Muscle layer of duodenum (tissue), 2 donors: ENCODE measurements at regions not wholly inside any gene's neighbourhood (a gene's known extent, or its start where the extent isn't known, plus 50 kb on each side); places are given as distances from the start of the nearest gene placed in this dataset.

Source experiments
- H3K27ac ChIP-seq: one replicate; pipeline ENCODE4 v1.7.0; 2013; ENCODE audit warnings: mild to moderate bottlenecking, low read length
- H3K27me3 ChIP-seq: one replicate; pipeline ENCODE4 v1.7.0; 2013; ENCODE audit warnings: low read depth, mild to moderate bottlenecking, control low read depth, low read length
- H3K36me3 ChIP-seq, 2 donors: one replicate each; pipeline ENCODE4 v1.7.0; 2013; ENCODE audit warnings: low read length in 2 of 2, control low read depth in 1 of 2, mild to moderate bottlenecking in 1 of 2; ENCODE audit not compliant: insufficient read depth in 2 of 2, control insufficient read depth in 1 of 2
- H3K4me1 ChIP-seq, 2 donors: one replicate each; pipeline ENCODE4 v1.7.0; 2013; ENCODE audit warnings: low read length in 2 of 2, mild to moderate bottlenecking in 2 of 2, control low read depth in 1 of 2, moderate library complexity in 1 of 2; ENCODE audit not compliant: insufficient read depth in 2 of 2, control insufficient read depth in 1 of 2
- H3K4me3 ChIP-seq, 2 donors: one replicate each; pipeline ENCODE4 v1.7.0; 2013; ENCODE audit warnings: low read length in 2 of 2, low read depth in 1 of 2, mild to moderate bottlenecking in 1 of 2
- H3K9me3 ChIP-seq, 2 donors: one replicate each; pipeline ENCODE4 v1.7.0; 2013; ENCODE audit warnings: low read length in 2 of 2, control low read depth in 1 of 2, mild to moderate bottlenecking in 1 of 2; ENCODE audit not compliant: control insufficient read depth in 1 of 2
- donor health status: healthy.

DNA sequence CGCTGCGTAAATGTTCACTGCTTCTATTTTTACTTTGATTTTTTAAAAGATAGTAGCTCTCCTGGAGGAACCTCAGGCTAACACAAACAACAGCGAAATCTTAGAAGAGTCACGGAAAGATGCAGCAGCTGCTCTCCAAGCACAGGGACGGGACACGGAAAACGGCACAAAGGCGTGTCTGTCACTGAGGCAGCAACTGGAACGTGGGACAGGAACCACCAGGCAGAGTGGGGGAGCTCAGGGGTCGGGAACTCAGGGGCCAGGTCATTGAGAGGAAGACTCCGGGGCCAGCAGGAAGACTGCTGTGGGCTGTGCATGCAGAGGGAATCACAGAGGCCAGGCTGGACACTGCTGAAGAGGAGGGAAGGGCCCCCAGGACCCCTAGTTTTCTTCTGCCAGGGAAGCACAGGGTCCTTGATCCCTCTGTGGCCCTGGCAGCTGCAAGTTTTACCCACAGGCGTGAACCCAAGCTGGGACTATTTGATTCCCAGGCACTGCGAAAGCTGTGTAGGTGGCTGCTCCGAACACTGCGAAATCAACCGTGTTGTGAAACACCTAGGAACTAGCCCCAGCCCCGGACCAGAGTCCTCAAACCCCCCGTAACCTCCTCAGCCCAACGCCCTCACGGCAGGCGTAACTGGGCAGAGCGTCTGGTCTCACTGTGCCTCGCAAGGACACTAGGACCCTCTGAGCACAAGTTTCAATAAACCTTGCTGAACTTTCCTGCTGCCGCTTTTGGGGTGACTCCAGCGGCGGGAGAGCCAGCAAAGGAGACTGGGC lies 263.0 kb downstream of the EIPR1 start:
- H3K9me3 ChIP-seq: no peaks in the 10 kb centered on the region
- H3K27ac ChIP-seq: no peak overlapping the region
- no peaks in the 10 kb centered on the region for H3K4me1 ChIP-seq
- no peak overlapping the region for H3K4me3 ChIP-seq
- H3K27me3 ChIP-seq: no peaks in the 10 kb centered on the region
- no peaks in the 10 kb centered on the region for H3K36me3 ChIP-seq

DNA sequence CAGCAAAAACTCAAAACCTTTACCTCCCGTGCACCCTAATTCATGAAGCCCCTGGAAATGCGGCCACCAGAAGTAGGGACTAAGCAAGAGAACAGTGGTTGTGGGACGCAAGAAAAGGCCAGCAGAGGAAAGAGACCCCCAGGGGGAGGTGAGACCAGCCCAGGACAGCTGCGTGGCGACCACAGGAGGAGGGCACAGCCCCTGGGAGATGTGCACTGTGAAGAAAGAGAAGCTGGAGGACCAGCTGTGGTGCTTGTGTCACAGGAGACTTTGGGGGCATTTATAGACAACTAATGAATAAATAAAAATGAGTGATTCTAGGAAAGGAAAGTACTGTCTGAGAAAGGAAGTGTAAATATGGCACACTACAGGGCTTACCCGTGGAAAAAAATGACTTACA lies 263.8 kb downstream of the EIPR1 start:
- H3K9me3 ChIP-seq: no peaks in the 10 kb centered on the region
- no peaks in the 10 kb centered on the region for H3K4me1 ChIP-seq
- no peak overlapping the region for H3K27ac ChIP-seq
- no peaks in the 10 kb centered on the region for H3K36me3 ChIP-seq
- no peak overlapping the region for H3K4me3 ChIP-seq
- H3K27me3 ChIP-seq: no peaks in the 10 kb centered on the region

DNA sequence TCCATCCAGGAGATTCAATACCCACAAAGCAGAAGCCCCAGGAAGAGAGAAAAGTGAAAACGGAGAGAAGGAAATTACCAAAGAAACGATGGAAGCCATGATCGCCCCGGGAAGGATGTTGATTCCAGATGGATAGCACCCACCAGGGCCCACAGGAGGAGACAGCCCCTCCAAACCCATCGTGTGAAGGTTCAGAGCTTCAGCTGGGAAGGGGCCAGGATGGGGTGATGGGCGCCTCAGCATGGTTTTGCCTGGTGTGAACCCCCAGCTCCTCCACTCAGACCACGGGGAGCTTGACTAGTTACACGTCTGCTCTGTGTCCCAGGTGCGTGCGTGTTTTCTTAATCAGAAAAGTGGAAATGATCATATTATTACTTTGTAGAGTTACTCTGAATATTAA lies 264.5 kb downstream of the EIPR1 start:
- Histone ChIP-seq H3K9me3 (no peaks in the 10 kb centered on the region), H3K4me1 (no peaks in the 10 kb centered on the region), H3K27ac (no peak overlapping the region)

DNA sequence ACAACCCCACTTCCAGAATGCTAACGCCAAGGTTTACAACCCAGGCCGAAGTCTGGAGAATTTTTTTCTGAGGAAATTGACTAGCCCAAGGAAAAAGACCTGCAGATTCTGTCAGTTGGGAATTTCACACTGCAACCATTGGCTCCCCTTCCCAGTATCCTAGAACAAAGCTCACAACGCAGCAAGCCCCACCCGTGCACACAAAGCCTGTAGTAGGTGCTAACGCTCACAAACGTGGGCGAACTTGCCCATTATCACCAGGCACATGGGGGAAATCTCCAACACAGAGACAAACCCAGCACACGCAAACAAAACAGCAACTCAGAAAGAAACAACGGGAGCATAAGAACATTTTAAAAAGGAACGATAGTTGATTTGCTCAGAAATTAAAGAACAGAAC lies 265.1 kb downstream of the EIPR1 start:
- H3K9me3 ChIP-seq: no peaks in the 10 kb centered on the region
- H3K4me1 ChIP-seq: no peaks in the 10 kb centered on the region
- H3K36me3 ChIP-seq: no peaks in the 10 kb centered on the region
- H3K27me3 ChIP-seq: no peaks in the 10 kb centered on the region
- no peak overlapping the region for H3K27ac ChIP-seq
- no peak overlapping the region for H3K4me3 ChIP-seq

More for the DNA sequence above, 264.5 kb downstream of the EIPR1 start:
- H3K27me3 ChIP-seq: no peaks in the 10 kb centered on the region
- no peak overlapping the region for H3K4me3 ChIP-seq
- no peaks in the 10 kb centered on the region for H3K36me3 ChIP-seq

DNA sequence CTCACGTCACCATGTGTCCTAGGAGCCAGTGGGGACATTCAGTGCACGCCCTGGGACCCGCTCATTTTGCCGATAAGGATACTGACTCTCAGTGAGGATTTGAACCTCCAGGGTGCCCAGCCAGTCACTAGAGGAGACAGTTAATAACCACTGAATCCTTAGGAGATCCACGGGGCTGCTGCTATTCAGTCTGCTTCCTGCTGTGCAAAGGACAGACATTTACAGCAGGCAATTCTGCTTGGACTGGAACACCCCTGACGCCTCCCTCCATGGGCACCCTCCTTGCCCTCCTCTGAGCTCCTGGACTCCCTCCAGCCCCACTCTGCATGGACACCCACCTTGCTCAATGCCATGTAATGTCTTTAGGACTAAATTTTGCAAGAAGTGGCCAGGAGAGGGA lies 265.5 kb downstream of the EIPR1 start:
- no peaks in the 10 kb centered on the region for H3K4me1 ChIP-seq
- no peaks in the 10 kb centered on the region for H3K9me3 ChIP-seq

DNA sequence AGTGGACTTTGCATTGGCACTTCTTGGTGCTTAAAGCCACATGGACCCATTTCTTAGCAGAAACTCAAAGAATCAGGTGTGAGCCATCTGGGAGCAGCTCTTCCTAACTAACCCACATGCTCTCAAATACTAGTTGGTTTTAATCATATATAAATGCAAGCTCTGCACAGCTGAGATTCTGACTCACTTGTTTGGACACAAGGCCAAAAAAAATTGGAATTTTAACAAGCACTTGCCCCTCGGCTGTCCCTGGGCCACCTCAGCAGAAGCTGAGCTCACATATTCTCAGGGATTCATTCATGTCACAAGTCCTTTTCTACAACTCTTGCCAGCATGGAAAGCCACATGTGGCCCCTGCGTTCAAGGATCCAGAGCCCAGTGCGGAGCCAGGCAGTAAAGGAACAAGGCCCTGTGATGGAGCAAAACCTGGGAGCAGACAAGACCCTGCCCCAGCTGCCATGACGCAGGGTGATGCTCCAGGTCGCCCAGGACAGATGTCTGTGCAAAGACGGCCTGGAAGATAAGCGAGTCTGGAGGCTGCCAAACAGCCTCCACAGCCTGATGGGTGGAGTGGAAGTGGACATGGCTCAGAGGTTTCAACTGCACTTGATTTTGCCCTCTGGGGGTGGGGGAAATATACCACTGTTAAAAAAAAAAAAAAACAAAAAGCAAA lies 266.5 kb downstream of the EIPR1 start:
- Histone ChIP-seq H3K36me3 (no peaks in the 10 kb centered on the region), H3K9me3 (no peaks in the 10 kb centered on the region), H3K27me3 (no peaks in the 10 kb centered on the region), H3K4me3 (no peak overlapping the region), H3K27ac (no peak overlapping the region), H3K4me1 (no peaks in the 10 kb centered on the region)

More for the DNA sequence above, 265.5 kb downstream of the EIPR1 start:
- Histone ChIP-seq H3K27me3 (no peaks in the 10 kb centered on the region), H3K4me3 (no peak overlapping the region), H3K27ac (no peak overlapping the region), H3K36me3 (no peaks in the 10 kb centered on the region)

DNA sequence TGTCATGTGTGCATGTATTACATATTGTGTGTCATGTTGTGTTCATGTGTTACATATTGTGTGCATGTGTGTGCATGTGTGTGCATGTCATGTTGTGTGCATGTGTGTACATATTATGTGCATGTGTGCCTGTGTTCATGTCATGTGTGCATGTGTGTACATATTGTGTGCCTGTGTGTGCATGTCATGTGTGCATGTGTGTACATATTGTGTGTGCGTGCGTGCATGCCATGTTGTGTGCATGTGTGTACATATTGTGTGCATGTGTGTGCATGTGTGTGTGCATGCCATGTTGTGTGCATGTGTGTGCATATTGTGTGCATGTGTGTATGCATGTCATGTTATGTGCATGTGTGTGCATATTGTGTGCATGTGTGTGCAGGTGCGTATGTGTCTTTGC lies 267.1 kb downstream of the EIPR1 start:
- Histone ChIP-seq H3K36me3 (no peaks in the 10 kb centered on the region), H3K9me3 (no peaks in the 10 kb centered on the region), H3K27me3 (no peaks in the 10 kb centered on the region)

DNA sequence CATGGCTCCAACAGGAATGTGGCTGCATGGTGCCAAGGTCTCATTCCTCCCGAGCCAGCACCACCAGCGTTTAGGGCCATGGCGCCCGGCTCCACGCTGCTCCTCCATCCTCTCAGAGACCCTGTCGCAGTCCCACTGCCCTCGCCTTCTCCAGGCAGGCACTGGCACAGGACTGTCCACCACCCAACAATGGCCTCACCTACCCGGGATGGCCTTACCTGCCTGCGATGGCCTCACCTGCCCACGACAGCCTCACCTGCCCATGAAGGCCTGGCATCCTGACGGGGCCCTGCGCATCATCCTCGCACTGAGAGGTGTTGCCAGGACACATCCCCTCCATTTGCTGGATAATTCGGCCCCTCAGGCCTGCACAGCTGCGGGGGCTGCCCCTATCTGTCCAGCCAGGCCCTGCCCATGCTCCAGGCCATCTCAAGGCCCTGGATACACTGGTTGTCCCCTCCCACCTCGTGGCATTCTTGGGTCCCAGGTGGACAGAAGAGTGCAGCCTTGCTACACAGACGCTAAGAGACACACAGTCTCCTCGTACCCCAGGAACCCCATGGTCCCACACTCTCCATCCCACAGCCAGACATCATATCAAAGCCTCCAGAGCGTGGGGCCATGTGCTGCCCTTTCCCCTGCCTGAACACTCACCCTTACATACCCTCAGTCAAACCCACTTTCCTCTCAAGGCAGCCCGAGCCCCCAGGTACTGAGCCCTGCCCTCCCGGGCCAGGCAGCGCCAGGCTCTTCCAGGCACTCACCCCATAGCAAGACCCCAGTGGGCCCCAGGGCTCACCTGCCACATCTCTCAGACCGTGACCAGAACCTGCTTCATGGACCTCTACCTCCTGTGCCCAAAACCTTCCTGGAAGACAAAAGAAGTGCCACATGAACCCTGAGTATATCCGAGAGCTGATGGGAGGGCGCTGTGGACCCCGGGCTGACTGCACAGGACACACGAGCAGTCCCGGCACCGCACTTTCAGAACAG lies 268.6 kb downstream of the EIPR1 start:
- Histone ChIP-seq H3K27me3 (no peaks in the 10 kb centered on the region), H3K27ac (no peak overlapping the region), H3K9me3 (no peaks in the 10 kb centered on the region), H3K4me1 (no peaks in the 10 kb centered on the region), H3K4me3 (no peak overlapping the region), H3K36me3 (no peaks in the 10 kb centered on the region)

More for the DNA sequence above, 267.1 kb downstream of the EIPR1 start:
- Histone ChIP-seq H3K27ac (no peak overlapping the region), H3K4me3 (no peak overlapping the region), H3K4me1 (no peaks in the 10 kb centered on the region)

DNA sequence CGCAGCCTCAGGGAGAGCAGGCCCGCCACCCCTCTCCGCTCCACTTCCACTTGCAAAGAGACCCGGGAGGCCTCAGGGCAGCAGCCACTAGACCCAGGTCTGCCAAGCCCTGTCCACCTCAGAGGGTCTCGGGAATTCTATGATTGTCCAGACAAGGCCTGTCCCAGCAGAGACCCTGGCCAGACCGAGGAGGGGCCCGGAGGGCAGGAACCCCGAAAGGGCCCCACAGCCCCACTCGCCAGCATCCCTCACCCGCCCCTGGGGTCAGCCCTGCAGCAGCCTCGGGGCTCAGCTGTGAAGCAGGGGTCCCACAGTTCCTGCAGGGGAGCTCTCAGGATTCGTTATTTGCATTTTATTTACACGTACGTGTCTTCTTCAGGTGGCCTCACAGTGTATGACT lies 269.5 kb downstream of the EIPR1 start:
- Histone ChIP-seq H3K36me3 (no peaks in the 10 kb centered on the region), H3K9me3 (no peaks in the 10 kb centered on the region), H3K27ac (no peak overlapping the region), H3K4me3 (no peak overlapping the region), H3K27me3 (no peaks in the 10 kb centered on the region), H3K4me1 (no peaks in the 10 kb centered on the region)

DNA sequence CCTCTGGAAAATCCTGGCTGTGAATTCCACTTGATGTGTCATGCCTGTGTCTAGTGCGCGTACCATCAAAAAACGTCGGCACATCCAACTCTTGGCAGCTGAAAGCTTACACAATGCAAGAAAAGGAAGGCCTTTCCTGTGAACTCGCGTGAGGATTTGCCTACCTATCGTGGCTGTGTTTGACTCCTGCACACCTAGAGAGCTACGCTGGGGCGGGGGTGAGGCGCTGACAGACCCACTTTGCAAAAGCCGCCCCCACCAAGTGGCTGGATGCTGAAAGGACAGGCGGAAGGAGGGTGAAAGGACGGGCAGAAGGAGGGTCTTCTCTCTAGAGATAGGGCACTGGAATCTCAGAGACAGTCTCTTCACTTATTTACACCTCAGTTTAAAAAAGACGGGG lies 270.1 kb downstream of the EIPR1 start:
- Histone ChIP-seq H3K4me3 (no peak overlapping the region), H3K4me1 (no peaks in the 10 kb centered on the region), H3K27ac (no peak overlapping the region), H3K27me3 (no peaks in the 10 kb centered on the region), H3K9me3 (no peaks in the 10 kb centered on the region), H3K36me3 (no peaks in the 10 kb centered on the region)
